Astrocyte of the spinal cord (primary cell): ENCODE measurements at regions not wholly inside any gene's neighbourhood (a gene's known extent, or its start where the extent isn't known, plus 50 kb on each side); places are given as distances from the start of the nearest gene placed in this dataset.

ENCODE experiments used
- DNase-seq: peaks from one replicate; pipeline ENCODE4 v3.0.0; 2011; ENCODE audit warnings: low read depth, low spot score
- H3K4me3 ChIP-seq: 2 replicates; pipeline ENCODE4 v1.5.1; 2011; ENCODE audit warnings: low read depth, mild to moderate bottlenecking, low read length, moderate library complexity
- in situ Hi-C: cut with HindIII; loops from 2 replicates; pipeline ENCODE4 v1.10.0; 2017; ENCODE audit warnings: low sequenced_read_pairs
- TF ChIP-seq, protein P1 (sequence below): IDR thresholded peaks from 2 replicates; pipeline ENCODE4 v1.5.1; 2012; ENCODE audit warnings: low read depth, mild to moderate bottlenecking, low read length, inconsistent platforms

DNA sequence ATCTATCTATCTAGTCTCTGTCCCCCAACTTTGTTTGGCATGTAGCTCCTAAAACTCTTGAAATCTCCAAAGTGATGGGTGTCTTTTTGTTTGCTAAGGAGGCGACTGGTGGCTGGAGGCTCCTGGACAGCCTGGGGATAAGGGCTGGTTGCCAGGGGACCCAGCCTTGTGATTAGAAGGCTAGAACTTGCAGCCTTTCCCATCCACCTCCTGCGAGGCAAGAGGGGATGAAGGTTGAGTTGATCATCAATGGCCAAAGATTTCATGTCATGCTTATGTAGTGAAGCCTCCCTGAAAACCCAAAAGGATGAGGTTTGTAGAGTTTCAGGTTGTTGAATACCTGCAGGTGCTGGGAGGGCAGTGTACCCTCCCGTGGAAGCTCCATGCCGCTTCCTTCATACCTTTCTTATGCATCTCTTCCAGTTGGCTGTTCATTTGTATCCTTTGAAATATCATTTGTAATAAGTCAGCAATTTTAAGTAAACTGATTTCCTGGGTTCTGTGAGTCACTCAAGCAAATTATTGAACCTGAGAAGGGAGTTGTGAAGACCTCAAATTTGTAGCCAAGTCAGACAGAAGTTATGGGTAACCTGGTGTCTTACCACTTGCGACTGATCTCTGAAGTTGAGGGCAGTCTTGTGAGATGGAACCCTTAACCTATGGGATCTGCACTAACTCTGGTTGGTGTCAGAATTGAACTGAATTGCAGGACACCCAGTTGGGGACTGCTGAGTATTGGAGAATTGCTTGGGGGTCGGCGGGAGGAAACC lies 202.4 kb downstream of the SEC14L1 start:
- no peak overlapping the region for H3K4me3 ChIP-seq
- DNase-seq: no peak
- TF ChIP-seq, protein P1, sequence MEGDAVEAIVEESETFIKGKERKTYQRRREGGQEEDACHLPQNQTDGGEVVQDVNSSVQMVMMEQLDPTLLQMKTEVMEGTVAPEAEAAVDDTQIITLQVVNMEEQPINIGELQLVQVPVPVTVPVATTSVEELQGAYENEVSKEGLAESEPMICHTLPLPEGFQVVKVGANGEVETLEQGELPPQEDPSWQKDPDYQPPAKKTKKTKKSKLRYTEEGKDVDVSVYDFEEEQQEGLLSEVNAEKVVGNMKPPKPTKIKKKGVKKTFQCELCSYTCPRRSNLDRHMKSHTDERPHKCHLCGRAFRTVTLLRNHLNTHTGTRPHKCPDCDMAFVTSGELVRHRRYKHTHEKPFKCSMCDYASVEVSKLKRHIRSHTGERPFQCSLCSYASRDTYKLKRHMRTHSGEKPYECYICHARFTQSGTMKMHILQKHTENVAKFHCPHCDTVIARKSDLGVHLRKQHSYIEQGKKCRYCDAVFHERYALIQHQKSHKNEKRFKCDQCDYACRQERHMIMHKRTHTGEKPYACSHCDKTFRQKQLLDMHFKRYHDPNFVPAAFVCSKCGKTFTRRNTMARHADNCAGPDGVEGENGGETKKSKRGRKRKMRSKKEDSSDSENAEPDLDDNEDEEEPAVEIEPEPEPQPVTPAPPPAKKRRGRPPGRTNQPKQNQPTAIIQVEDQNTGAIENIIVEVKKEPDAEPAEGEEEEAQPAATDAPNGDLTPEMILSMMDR: no peak
- in situ Hi-C loops: no loop called here

DNA sequence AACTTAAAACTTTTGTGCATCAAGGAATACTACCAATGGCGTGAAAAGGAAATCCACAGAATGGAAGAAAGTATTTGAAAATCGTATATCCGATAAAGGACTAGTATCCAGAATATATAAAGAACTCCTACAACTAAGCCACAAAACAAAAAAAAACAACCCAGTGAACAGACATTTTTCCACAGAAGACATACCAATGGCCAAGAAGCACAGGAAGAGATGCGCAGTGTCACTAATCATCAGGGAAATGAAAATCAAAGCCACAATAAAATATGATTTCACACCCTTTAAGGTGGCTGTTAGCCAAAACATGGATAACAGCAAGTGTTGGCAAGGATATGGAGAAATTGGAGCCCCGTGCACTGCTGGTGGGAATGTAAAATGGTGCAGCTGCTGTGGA lies 203.3 kb downstream of the SEC14L1 start:
- no peak for DNase-seq
- no peak overlapping the region for H3K4me3 ChIP-seq
- TF ChIP-seq, protein P1: no peak
- in situ Hi-C loops: no loop called here

DNA sequence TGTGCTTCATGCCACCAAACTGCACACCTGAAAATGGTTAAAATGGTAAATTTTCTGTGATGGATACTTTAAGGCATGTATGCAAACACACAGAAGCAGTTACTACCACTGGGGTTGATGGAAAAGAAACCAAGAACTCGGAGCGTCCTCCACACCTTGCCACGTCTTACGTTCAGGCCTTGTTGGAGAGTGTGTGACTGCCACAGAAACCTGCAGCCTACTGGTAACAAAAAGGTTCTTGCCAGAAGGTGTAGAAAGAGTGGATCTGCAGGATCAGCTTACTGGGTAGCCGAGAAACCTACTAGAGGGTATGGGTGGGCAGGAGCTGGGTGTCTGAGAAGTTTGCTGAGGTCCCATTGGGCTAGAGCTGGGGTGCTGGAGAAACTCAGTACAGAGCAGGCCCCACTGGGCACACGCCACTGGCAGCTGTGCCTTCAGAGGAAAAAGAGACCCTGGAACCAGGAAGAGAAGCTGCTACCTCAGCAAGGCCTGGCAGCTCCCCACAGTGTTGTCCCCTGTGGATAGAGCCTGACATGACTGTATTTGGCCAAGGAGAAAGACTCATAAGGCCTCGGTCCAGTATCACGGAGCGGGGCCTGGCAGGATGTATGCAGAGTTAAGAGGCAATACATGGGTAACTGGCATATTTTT lies 204.6 kb downstream of the SEC14L1 start:
- DNase-seq: no peak
- no peak overlapping the region for H3K4me3 ChIP-seq
- in situ Hi-C loops: no loop called here
- TF ChIP-seq, protein P1: no peak

DNA sequence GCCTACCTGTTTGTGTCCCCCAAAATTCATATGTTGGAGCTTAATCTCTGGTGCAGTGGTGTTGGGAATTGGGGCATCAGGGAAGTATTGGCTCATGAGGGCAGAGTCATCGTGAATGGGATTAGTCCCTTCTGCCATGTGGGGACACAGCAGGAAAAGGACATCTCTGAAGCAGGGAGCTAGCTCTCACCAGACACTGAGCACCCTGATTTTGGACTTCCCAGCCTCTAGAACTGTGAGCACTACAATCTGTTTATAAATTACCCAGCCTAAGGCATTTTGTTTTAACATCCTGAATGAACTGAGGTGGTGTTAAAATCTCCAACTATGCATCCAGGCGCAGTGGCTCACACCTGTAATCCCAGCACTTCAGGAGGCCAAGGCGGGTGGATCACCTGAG lies 206.0 kb downstream of the SEC14L1 start:
- DNase-seq: no peak
- H3K4me3 ChIP-seq: no peak overlapping the region
- in situ Hi-C loops: no loop called here
- TF ChIP-seq, protein P1: no peak

DNA sequence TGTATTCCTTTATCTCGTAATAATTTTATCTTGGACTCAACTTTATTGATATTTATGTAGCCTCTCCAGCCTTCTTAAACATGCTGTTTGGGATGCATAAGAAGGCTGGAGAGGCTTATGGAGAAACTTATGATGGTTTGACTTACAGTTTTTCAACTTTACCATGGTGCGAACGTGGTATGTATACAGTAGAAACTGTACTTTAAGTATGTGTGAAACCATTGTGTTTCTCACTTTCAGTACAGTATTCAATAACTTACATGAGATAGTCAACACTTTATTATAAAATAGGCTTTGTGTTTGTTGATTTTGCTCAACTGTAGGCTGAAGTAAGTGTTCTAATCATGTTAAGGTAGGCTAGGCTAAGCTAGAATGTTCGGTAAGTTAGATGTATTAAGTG lies 206.8 kb downstream of the SEC14L1 start:
- in situ Hi-C loops: no loop called here
- TF ChIP-seq, protein P1: no peak
- H3K4me3 ChIP-seq: no peak overlapping the region
- DNase-seq: no peak

DNA sequence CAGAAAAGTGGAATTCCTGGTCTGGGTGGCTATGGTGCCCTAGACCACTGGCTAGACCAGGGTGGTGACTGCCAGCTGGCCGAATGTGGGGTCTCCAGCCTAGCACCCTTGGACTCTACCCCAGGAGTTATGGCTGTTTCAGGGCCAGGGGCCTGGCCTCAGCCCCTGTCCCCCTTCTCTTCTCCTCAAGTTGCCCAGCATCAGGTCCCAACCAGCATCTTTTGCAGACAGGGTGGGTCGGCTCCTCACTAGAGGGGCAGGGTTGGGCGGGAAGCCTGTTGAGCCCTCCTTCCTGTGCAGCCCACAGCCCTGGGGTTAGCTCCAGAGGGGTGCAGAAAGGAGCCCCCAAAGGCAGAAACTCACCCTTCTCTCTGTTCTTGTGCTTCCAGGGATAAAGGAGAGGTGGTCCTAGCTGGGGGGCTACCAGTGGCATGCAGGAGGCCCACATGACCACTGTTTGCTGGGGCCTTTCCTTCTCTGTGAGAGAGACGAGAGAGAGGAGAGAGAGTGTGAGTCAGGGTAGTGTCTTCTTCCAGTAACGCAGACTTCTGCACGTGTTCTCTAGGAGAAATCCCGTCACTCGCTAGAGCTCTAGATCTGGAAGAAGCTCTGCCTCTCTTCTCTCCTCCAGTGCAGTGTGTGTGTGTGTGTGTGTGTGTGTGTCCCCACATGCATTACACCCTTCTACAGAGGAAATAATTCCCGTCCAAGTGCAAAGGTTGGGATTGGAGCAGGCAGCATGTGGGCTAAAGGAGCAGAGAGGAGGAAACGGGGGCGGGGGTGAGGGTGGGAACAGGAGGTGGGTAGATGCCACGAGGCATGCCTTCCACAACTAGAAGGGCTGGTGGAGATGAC lies 209.4 kb downstream of the SEC14L1 start:
- peak; percentile 67 for DNase-seq
- no peak overlapping the region for H3K4me3 ChIP-seq
- TF ChIP-seq, protein P1: no peak
- in situ Hi-C loops: no loop called here
